ENCODE measurements at regions not wholly inside any gene's neighbourhood (a gene's known extent, or its start where the extent isn't known, plus 50 kb on each side); places are given as distances from the start of the nearest gene placed in this dataset.

DNA sequence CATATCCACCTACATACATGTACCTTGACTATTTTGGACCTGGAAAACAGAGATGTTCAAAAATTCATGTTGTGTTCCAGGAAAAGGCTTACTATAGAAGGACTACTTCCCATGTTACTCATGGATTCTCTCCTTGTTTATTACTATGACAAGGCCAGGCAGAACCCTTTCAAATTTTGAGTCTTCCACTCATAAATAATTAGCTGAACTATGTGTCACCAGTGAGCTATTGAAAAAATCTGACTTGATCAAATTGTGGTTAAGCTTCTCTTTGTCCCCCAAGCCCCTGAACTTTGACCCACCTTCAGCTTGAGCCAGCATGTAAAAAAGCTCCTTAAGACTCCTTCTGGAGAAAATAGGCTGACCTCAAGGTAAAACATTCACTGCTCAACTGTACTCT, 1142.8 kb upstream of the EYS start:
- H2AFZ ChIP-seq (ENCODE audit: control insufficient read depth, low read depth, low read length), result no peak overlapping the region
- DNase-seq (ENCODE audit: low read depth, low spot score) (no peak), ATAC-seq (no peak), FAIRE-seq (no peak)
- no TSS peak for BruUV-seq (replicated peaks)
- H3K9me3 ChIP-seq (replicated peaks; ENCODE audit: control insufficient read depth, insufficient read depth, low read length), result no peaks in the 10 kb centered on the region
- no peaks in the 10 kb centered on the region for H3K36me3 ChIP-seq (ENCODE audit: control insufficient read depth in 2 of 2, insufficient read depth in 2 of 2, low read length in 1 of 2)
- no peak overlapping the region for H3K4me3 ChIP-seq
- CTCF ChIA-PET, result interaction anchor here (0.6 to 1.1 kb wide), 2 partner anchors 22 to 259 kb away, joined by 3 read pairs; no protein-coding TSS in a partner anchor
- no peak overlapping the region for H3K9ac ChIP-seq (ENCODE audit: control insufficient read depth, insufficient read depth, low read length)
- intact Hi-C loops (cut with micrococcal nuclease; ENCODE audit: unreplicated experiment), result no loop called here
- no peaks in the 10 kb centered on the region for H3K79me2 ChIP-seq (ENCODE audit: control insufficient read depth, insufficient read depth, low read length)
- no peak for TF ChIP-seq NRF1 (conservative IDR thresholded peaks at IDR 0.05; ENCODE audit: low read depth, low read length)
- no peak for TF ChIP-seq LARP7 (IDR thresholded peaks at IDR 0.05)
- TF ChIP-seq FOS (IDR thresholded peaks at IDR 0.05; ENCODE audit: borderline replicate concordance, extremely low read depth, insufficient read length), result no peak
- no peak for TF ChIP-seq DPF2 (IDR thresholded peaks at IDR 0.05)
- in situ Hi-C loops (cut with MboI), result no loop called here
- H4K20me1 ChIP-seq (ENCODE audit: control insufficient read depth, insufficient read depth), result no peaks in the 10 kb centered on the region
- POLR2A ChIA-PET, result no interaction called here
- RAD21 ChIA-PET (ENCODE audit: unreplicated experiment), result no interaction called here
- no peak overlapping the region for H3K4me2 ChIP-seq (ENCODE audit: control insufficient read depth, insufficient read depth)
- H3K27me3 ChIP-seq (replicated peaks in 1 of 2; ENCODE audit: control insufficient read depth in 2 of 2, insufficient read depth in 2 of 2, low read length in 1 of 2), result no peaks in the 10 kb centered on the region
- H3K27ac ChIP-seq (ENCODE audit: control insufficient read depth, insufficient read depth), result no peak overlapping the region
- H3K4me1 ChIP-seq (ENCODE audit: control insufficient read depth, insufficient read depth, low read length), result no peaks in the 10 kb centered on the region
- SMC1A ChIA-PET (ENCODE audit: uncharacterized antibody, unreplicated experiment), result interaction anchor here (1.2 kb wide), 1 partner anchor 16 kb away, joined by 3 read pairs; no protein-coding TSS in a partner anchor

DNA sequence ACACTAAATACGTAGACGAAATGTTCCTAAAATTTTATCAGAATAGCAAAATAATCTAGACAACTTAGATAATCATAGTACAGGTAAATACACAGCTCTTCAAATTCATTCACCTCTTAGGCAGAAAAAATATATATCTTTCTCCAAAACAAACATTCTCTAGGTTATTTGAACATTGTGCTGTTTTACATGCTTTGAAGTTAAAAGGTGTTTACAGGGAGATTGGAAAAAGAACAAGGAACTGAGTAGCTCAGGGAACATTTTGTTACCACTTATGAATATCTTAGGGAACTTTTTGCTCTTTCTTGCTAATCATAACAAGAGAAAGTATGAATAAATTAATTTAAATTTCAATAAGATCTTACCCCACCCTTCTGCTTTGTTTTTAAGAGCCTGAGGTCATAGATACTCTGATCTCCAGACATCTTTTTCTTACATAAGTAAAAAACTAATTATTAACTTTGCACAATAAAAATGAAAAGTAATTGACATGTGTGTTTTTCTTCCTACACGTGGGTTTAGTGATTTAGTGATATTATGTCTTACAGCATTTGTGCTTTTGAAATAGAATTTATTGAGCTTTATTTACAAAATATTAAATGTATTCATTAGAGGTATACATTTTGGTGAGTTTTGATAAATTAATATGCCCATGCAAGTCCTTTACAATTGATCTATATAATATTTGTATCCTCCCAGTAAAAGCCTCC, 1141.4 kb upstream of the EYS start:
- no peaks in the 10 kb centered on the region for H3K4me1 ChIP-seq (ENCODE audit: control insufficient read depth, insufficient read depth, low read length)
- H2AFZ ChIP-seq (ENCODE audit: control insufficient read depth, low read depth, low read length), result no peak overlapping the region
- H3K27ac ChIP-seq (ENCODE audit: control insufficient read depth, insufficient read depth), result no peak overlapping the region
- no peaks in the 10 kb centered on the region for H3K27me3 ChIP-seq (replicated peaks in 1 of 2; ENCODE audit: control insufficient read depth in 2 of 2, insufficient read depth in 2 of 2, low read length in 1 of 2)
- FAIRE-seq (no peak), DNase-seq (ENCODE audit: low read depth, low spot score) (no peak), ATAC-seq (no peak)
- H3K9ac ChIP-seq (ENCODE audit: control insufficient read depth, insufficient read depth, low read length), result no peak overlapping the region
- 0% methylated on average over 3 of the region's 3 CpGs for WGBS (ENCODE audit: insufficient coverage, insufficient replicate concordance, low lambda C conversion rate, missing lambda C conversion rate)
- no peak overlapping the region for H3K4me2 ChIP-seq (ENCODE audit: control insufficient read depth, insufficient read depth)
- in situ Hi-C loops (cut with MboI), result no loop called here
- intact Hi-C loops (cut with micrococcal nuclease; ENCODE audit: unreplicated experiment), result no loop called here
- SMC1A ChIA-PET (ENCODE audit: uncharacterized antibody, unreplicated experiment), result no interaction called here
- no peaks in the 10 kb centered on the region for H4K20me1 ChIP-seq (ENCODE audit: control insufficient read depth, insufficient read depth)
- POLR2A ChIA-PET, result no interaction called here
- no peaks in the 10 kb centered on the region for H3K36me3 ChIP-seq (ENCODE audit: control insufficient read depth in 2 of 2, insufficient read depth in 2 of 2, low read length in 1 of 2)
- no TSS peak for BruUV-seq (replicated peaks)
- no peak overlapping the region for H3K4me3 ChIP-seq
- CTCF ChIA-PET, result no interaction called here
- TF ChIP-seq ZNF274 (IDR thresholded peaks at IDR 0.05; ENCODE audit: insufficient read depth, insufficient read length), result no peak
- TF ChIP-seq, protein P1, sequence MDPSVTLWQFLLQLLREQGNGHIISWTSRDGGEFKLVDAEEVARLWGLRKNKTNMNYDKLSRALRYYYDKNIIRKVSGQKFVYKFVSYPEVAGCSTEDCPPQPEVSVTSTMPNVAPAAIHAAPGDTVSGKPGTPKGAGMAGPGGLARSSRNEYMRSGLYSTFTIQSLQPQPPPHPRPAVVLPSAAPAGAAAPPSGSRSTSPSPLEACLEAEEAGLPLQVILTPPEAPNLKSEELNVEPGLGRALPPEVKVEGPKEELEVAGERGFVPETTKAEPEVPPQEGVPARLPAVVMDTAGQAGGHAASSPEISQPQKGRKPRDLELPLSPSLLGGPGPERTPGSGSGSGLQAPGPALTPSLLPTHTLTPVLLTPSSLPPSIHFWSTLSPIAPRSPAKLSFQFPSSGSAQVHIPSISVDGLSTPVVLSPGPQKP (IDR thresholded peaks at IDR 0.05; ENCODE audit: low read depth, low read length), result no peak
- no peak for TF ChIP-seq SUZ12 (IDR thresholded peaks at IDR 0.05; ENCODE audit: unreplicated experiment)
- TF ChIP-seq SMAD1 (IDR thresholded peaks at IDR 0.05; ENCODE audit: low read depth, partially characterized antibody), result no peak
- TF ChIP-seq POU2F2 (IDR thresholded peaks at IDR 0.05; ENCODE audit: borderline replicate concordance, low read depth, low read length), result no peak
- RAD21 ChIA-PET (ENCODE audit: unreplicated experiment), result no interaction called here
- no peaks in the 10 kb centered on the region for H3K79me2 ChIP-seq (ENCODE audit: control insufficient read depth, insufficient read depth, low read length)
- no peaks in the 10 kb centered on the region for H3K9me3 ChIP-seq (replicated peaks; ENCODE audit: control insufficient read depth, insufficient read depth, low read length)
